ENCODE measurements at regions not wholly inside any gene's neighbourhood (a gene's known extent, or its start where the extent isn't known, plus 50 kb on each side); places are given as distances from the start of the nearest gene placed in this dataset.

GRCh38 chr12:74370608-74371216, 166.9 kb upstream of the ATXN7L3B start:
- no peak for TF ChIP-seq CTCF (IDR thresholded peaks at IDR 0.05; ENCODE audit: insufficient read depth, low read length, poor library complexity, severe bottlenecking)
- no peak overlapping the region for H3K4me3 ChIP-seq (ENCODE audit: low read depth, low read length)
- no peak for DNase-seq (ENCODE audit: low read depth)
- H3K27me3 ChIP-seq (ENCODE audit: control insufficient read depth, insufficient read depth, low read length), result no peaks in the 10 kb centered on the region
- H3K36me3 ChIP-seq (ENCODE audit: control insufficient read depth, insufficient read depth, low read length), result no peaks in the 10 kb centered on the region

DNA sequence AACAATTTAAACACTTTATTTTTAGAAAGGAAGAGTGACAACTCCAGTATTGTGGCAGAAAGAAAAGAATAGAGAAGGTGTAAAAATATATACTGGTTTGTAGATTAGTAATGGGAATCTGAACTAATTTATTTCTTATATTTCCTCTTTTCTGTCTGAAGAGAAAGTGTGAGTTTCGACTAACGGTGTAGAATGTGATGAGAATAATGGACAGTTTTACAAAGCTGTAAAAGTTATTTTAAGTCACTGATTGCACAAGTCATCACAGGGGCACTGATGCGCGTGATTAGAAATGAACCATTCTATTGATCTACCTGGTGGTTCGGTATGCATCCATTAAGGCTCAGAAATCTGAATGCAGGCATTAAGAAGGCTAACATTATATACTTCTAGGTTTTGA, 158.5 kb upstream of the ATXN7L3B start:
- no peaks in the 10 kb centered on the region for H3K27me3 ChIP-seq (ENCODE audit: control insufficient read depth, insufficient read depth, low read length)
- TF ChIP-seq CTCF (IDR thresholded peaks at IDR 0.05; ENCODE audit: insufficient read depth, low read length, poor library complexity, severe bottlenecking), result no peak
- H3K36me3 ChIP-seq (ENCODE audit: control insufficient read depth, insufficient read depth, low read length), result no peaks in the 10 kb centered on the region
- no peak overlapping the region for H3K4me3 ChIP-seq (ENCODE audit: low read depth, low read length)
- DNase-seq (ENCODE audit: low read depth), result no peak

GRCh38 chr12:74381958-74382357, 155.7 kb upstream of the ATXN7L3B start:
- no peak for TF ChIP-seq CTCF (IDR thresholded peaks at IDR 0.05; ENCODE audit: insufficient read depth, low read length, poor library complexity, severe bottlenecking)
- DNase-seq (ENCODE audit: low read depth), result no peak

DNA sequence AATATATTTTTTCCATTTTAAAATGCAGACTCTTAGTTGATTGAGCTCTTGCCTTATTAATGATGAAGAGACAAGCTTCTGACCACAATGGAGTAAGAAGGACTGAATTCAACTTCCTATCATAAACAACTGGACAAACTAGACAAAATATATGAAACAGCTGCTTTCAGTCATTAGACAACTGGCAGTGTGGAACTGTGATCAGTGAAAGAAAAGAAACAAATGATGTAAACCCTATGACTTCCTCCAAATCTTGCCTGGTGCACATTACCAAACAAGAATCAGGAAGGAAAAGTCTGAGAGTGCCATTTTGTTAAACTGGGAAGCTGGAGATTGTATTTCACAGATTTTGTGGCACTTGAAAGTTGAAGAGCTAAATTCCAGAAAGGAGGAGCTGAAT, 154.7 kb upstream of the ATXN7L3B start:
- H3K4me3 ChIP-seq (ENCODE audit: low read depth, low read length), result no peak overlapping the region
- DNase-seq (ENCODE audit: low read depth), result no peak

More at GRCh38 chr12:74381958-74382357, 155.7 kb upstream of the ATXN7L3B start:
- Histone ChIP-seq H3K36me3 (ENCODE audit: control insufficient read depth, insufficient read depth, low read length) (no peaks in the 10 kb centered on the region), H3K27me3 (ENCODE audit: control insufficient read depth, insufficient read depth, low read length) (no peaks in the 10 kb centered on the region), H3K4me3 (ENCODE audit: low read depth, low read length) (no peak overlapping the region)

DNA sequence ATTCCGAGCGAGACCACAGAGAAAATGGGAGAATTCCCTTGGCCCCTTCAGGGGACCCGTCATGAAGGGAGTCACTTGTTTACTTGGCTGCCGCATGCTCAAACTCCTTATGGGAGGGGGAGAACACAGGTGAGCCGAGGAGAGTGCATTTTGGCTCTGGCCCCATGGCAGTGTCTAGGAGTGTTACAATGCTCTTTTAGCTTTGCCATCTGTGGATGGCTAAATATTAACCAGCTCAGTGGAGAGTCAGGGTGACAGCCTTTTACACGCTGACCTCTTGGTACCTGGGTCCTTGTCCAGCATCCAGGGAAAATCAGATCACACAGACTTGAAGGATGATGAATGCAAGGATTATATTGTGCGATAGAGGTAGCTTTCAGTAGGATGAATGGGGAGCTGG, 146.4 kb upstream of the ATXN7L3B start:
- Histone ChIP-seq H3K36me3 (ENCODE audit: control insufficient read depth, insufficient read depth, low read length) (no peaks in the 10 kb centered on the region), H3K4me3 (ENCODE audit: low read depth, low read length) (no peak overlapping the region), H3K27me3 (ENCODE audit: control insufficient read depth, insufficient read depth, low read length) (no peaks in the 10 kb centered on the region)
- no peak for TF ChIP-seq CTCF (IDR thresholded peaks at IDR 0.05; ENCODE audit: insufficient read depth, low read length, poor library complexity, severe bottlenecking)
- no peak for DNase-seq (ENCODE audit: low read depth)

More for the DNA sequence above, 154.7 kb upstream of the ATXN7L3B start:
- Histone ChIP-seq H3K36me3 (ENCODE audit: control insufficient read depth, insufficient read depth, low read length) (no peaks in the 10 kb centered on the region), H3K27me3 (ENCODE audit: control insufficient read depth, insufficient read depth, low read length) (no peaks in the 10 kb centered on the region)
- TF ChIP-seq CTCF (IDR thresholded peaks at IDR 0.05; ENCODE audit: insufficient read depth, low read length, poor library complexity, severe bottlenecking), result no peak

- no peak for DNase-seq (ENCODE audit: low read depth)
- no peaks in the 10 kb centered on the region for H3K36me3 ChIP-seq (ENCODE audit: control insufficient read depth, insufficient read depth, low read length)
- no peak for TF ChIP-seq CTCF (IDR thresholded peaks at IDR 0.05; ENCODE audit: insufficient read depth, low read length, poor library complexity, severe bottlenecking)
These were observed 144.4 kb upstream of the ATXN7L3B start for GRCh38 chr12:74393272-74393671.

More at GRCh38 chr12:74393272-74393671, 144.4 kb upstream of the ATXN7L3B start:
- H3K4me3 ChIP-seq (ENCODE audit: low read depth, low read length), result no peak overlapping the region
- H3K27me3 ChIP-seq (ENCODE audit: control insufficient read depth, insufficient read depth, low read length), result no peaks in the 10 kb centered on the region

Data from kidney epithelial cell (primary cell).